NCI-H146 treated with DMSO at 0.1 percent for 48 hours (cell line): ENCODE measurements at regions not wholly inside any gene's neighbourhood (a gene's known extent, or its start where the extent isn't known, plus 50 kb on each side); places are given as distances from the start of the nearest gene placed in this dataset.

Experiments used
- DNase-seq: peaks from one replicate; lab custom pipeline; 2025; ENCODE audit not compliant: unreplicated experiment; lab: John Stamatoyannopoulos, UW

DNA sequence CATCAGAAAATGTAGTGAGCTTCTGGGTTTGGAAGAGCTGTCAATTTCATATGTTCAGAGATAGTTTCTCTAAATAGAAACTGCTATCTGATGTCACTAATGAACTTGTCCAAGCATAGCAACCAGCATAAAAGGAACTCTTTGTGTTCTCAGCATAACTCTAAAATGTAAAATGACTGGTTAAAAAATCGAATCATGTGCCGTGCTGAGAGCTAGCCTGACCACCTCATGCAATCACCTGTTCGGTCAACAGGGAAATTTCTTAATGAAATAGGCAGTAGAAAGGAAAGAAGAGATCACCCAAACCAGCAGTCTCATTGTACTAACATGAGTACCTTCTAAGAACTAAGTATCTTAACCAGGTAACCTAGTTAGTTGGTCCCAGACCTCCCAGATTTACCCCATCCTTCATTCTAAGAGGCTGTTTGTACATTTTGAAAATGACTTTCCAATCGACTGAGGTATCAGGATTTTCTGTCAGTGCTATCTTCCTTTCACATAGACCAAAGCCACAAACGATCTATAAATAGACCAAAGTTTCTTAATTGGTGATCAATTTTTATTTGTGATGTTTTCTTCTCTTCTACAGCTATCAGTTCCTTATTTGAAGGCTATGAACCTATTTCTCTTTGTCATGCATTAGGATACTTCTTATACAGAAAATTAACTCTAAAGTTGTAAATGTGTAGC lies 147.3 kb downstream of the TLR5 start:
- DNase-seq, result no peak

DNA sequence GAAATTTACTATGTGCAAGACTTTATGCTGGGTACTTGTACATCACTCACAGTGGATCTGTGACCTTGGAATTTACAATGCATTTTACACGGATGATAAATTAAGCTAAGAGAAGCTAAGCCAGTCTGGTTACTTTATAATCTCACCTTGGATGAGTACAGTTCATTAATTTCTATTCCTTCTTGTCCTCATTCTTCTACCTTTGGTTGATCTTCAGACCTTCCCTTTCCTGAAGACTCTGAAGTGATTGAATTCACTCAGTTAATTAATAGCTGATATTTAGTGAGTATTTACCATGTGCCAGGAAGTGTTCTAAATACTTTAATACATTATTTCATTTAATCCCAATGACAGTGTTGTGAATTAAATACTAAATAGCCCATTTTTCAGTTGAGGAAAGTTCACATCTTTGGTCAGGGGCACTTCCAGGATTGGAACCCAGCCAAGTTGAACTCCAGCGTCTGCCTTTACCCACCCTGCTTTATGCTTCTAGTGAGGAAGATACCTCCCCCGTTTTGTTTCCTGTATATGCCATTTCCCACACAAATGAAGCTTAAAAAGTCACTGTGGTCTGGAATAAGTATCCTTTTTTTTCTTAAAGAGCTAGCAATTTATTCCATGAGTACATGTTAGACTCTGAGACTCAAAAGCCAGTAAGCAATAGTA lies 146.6 kb downstream of the TLR5 start:
- no peak for DNase-seq

DNA sequence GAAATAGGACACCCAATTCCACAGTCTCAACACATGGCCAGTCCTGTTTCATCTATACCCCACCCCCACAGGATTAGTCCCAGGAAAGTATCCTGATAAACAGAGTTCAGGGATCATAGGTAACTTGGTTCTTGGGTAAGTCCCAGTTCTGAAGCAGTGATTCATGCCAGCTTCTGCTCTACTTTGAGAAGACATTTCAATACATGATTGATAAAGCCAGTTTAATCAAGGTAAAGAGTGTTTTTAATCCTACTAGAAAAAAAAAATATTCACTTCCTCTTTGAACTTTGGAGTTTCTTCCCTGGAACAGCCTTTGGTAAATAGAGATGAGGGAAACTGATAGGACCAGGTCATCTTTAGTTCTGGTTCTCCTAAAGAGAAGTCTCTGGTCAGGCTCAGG lies 142.4 kb downstream of the TLR5 start:
- no peak for DNase-seq

GRCh38 chr1:223001653-223002634 lies 141.1 kb downstream of the TLR5 start:
- no peak for DNase-seq

DNA sequence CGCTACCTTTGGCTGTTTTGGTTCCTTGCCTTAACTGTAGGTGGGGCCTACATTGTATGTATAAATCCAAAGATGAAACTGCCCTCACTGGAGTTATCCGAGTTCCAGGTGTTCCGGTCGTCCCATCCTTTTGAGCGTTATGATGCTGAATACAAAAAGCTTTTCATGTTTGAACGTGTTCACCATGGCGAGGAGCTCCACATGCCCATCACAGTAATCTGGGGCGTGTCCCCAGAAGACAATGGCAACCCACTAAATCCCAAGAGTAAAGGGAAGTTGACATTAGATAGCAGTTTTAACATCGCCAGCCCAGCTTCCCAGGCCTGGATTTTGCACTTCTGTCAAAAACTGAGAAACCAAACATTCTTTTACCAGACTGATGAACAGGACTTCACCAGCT lies 139.5 kb downstream of the TLR5 start:
- no peak for DNase-seq

- no peak for DNase-seq
Measured at GRCh38 chr1:223006371-223006770, 136.7 kb downstream of the TLR5 start.

DNA sequence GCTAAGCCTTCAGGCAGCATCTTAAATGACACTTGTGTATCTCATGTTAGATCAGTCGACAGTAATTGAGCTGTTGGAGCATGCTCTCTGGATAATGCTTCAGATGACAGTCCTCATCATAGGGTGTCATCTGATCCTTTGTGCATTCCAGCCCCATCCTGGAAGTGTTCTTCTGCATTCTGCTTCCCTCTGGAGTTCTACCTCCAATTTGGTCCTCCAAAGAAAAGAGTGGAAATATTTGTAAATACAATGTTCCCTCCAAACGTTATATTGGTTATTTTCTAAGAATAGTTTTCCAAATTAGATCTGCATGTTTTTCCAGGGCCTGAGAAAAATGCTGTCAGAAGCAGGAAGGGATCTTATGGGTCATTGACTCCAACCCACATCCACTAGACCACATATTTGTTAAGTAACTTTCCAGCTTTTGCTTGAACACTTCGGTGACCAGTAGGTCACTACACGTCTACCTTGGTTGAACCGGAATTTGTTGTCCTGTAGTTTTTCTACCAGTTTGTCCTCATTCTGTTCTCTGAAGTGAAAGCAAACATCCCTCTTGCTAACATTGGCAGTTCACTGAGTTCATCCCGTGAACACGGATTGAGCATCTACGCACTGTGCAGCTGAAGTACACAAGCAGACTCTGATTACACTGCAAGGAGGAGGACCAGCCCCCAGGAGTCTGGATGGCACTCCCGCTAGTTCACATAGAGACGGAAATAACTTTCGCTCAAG lies 136.0 kb downstream of the TLR5 start:
- no peak for DNase-seq

DNA sequence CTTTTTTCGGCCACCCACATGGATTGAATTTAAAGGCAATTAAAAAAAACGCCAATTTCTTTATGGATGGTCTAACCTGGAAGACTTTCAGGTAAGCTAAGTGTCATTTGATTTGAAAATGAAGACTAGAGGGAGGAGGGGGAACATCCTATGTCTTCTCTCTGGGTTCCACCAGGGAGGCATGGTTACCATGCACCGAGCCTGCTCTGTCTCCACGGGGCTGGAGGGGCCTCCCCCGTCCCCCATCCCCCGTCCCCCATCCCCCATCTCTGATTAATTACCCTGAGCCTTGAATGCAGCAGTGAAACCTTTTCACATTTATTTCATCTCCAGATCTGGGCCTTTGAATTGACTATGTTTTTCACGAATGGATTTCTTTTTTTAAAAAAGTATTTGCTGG lies 135.1 kb downstream of the TLR5 start:
- no peak for DNase-seq

DNA sequence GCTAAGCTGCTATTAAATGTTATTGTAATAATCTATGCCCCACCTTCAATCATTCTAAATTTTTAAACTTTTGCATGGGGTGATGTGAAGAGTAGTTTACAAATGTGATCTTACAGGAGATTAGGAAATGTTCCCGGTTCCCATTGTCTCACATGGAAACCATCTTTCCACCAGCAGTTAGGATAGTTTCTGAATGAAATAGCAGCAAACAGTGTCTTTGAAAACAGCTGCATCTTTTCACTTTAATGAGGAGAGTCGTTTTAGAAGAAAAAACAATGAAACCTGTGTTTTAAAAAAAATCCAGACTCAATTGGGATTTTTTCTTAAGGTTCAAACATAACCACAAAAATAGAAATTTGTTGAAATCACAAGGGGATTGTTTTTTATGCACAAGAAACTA lies 134.2 kb downstream of the TLR5 start:
- no peak for DNase-seq

DNA sequence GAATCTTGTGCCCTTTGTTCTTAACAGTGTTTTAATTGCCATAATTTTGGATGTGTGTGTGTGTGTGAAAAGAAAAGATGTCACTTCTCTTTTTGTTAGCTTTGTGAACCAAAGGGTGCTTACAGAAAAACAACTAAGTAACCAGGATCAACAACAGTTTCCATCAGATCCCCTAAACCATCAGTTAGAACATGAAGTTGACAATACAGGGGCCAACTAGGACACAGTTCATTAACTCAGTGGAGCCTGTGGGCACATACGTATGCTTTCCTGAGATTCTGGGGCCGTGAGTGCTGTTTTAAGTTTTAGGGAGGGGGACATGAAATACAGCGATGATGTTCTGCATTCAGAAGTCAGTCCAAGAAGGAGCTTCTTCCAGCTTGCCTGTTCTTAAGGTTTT lies 133.6 kb downstream of the TLR5 start:
- DNase-seq, result no peak

GRCh38 chr1:223010582-223011504 lies 132.2 kb downstream of the TLR5 start:
- DNase-seq, result no peak

- no peak for DNase-seq
Measured at GRCh38 chr1:223011505-223011856, 131.6 kb downstream of the TLR5 start.

- DNase-seq, result no peak
Measured at GRCh38 chr1:223012176-223012788, 130.8 kb downstream of the TLR5 start.

- no peak for DNase-seq
Measured at GRCh38 chr1:223012938-223013337, 130.1 kb downstream of the TLR5 start.

DNA sequence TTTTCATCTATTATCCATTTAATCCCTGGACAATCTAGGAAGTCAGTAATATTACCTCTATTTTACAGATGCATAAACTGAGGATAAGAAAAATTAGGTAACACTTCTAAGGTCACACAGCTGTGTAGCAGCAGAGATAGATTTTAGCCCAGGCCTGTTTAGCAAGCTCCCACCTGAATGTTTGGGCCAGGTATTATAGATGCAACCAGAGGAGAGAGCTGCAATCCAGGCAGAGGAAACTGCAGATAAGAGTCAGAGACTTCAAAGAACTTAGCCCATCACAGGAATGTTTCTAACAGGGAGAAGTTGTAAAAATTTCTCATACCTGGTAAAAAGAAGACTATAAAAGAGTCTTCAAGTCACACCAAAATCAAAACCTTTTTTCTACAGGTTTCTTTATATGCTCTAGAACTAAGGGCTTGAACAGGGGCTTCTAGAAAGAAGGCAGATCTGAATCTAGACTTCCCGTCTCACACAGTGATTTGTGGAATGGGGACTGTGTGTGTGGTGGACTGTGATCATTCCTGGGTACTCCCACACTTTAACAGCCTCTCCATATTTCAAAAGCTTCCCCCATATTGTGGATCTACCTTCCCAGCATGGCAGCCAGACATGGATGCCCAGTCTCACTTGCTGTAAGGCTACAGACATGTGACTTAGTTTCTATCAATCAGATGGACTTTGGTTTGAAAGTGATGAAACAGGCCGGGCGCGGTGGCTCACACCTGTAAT lies 128.7 kb downstream of the TLR5 start:
- no peak for DNase-seq

GRCh38 chr1:223016381-223016780 lies 126.7 kb downstream of the TLR5 start:
- DNase-seq, result no peak

GRCh38 chr1:223016890-223017289 lies 126.2 kb downstream of the TLR5 start:
- DNase-seq, result no peak

GRCh38 chr1:223017291-223017690 lies 125.8 kb downstream of the TLR5 start:
- no peak for DNase-seq

DNA sequence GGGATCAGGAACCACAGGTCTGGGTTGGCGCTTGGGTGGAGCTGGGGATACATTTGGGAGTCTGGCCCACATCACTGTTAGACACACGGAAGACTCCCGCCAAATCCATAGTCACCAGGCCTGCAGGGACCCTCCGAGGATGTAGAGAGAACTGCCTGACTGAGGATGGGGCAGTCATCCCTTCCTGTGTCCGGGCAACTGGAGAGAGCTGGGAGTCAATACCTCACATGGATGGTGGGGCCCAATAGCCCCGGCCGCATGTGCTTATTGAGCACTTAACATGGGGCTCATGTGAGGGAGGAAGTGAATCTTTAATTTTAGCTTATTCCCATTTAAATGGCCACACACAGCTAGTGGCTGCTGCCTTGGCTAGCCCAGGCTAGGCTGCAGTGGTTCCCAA lies 124.5 kb downstream of the TLR5 start:
- DNase-seq, result no peak
